GM12878 (cell line): ENCODE measurements at regions not wholly inside any gene's neighbourhood (a gene's known extent, or its start where the extent isn't known, plus 50 kb on each side); places are given as distances from the start of the nearest gene placed in this dataset.

Experiments
- ATAC-seq: fragments of 200-7000 bp; cut with Tn5 transposase; 3 replicates; pipeline ENCODE4 v1.9.1; 2020; ENCODE audit warnings: mild to moderate bottlenecking, moderate library complexity
- BruUV-seq: library from RNA; stranded (reverse); fragments of 400-500 nt; replicated peaks from 2 replicates; lab custom pipeline; 2021; lab: Mats Ljungman, UMichigan
- CTCF ChIA-PET: fragments of 300-600 bp; sonication (Branson Sonifier 250); formaldehyde crosslinking; extraction: SDS; loops from one replicate; lab custom pipeline; 2021; ENCODE audit warnings: inconsistent platforms; lab: Yijun Ruan, JAX
- POLR2A ChIA-PET: fragments of 350-600 bp; formaldehyde crosslinking; extraction: SDS; loops from one replicate; lab custom pipeline; 2021; ENCODE audit warnings: inconsistent platforms; lab: Charles Lee
- RAD21 ChIA-PET: fragments of 300-600 bp; sonication (Branson Sonifier 250); formaldehyde crosslinking; loops from one replicate; lab custom pipeline; 2023; ENCODE audit warnings: antibody characterized with exemption; ENCODE audit not compliant: unreplicated experiment; lab: Charles Lee
- SMC1A ChIA-PET: fragments of 300-600 bp; sonication (Branson Sonifier 250); formaldehyde crosslinking; loops from one replicate; lab custom pipeline; 2023; ENCODE audit not compliant: unreplicated experiment, uncharacterized antibody; lab: Charles Lee
- DNase-seq: peaks from one replicate; pipeline ENCODE4 v3.0.0-alpha.2; 2011; ENCODE audit warnings: low read depth, low spot score
- FAIRE-seq: peaks from 3 replicates; lab custom pipeline; 2011; peaks lifted over from hg19 to GRCh38; lab: Jason Lieb, UNC
- H2AFZ ChIP-seq: 2 replicates; pipeline ENCODE4 v1.6.0; 2011; ENCODE audit warnings: low read depth, low read length, control low read depth; ENCODE audit not compliant: control insufficient read depth
- H3K27ac ChIP-seq: 2 replicates; pipeline ENCODE4 v1.5.1; 2011; ENCODE audit warnings: control low read depth; ENCODE audit not compliant: control insufficient read depth, insufficient read depth
- H3K27me3 ChIP-seq, 2 experiments: replicated peaks in 1 of 2; 2 replicates each; pipeline versions ENCODE4 v1.6.0 to v1.6.1; 2011; ENCODE audit warnings: low read length in 1 of 2; ENCODE audit not compliant: control insufficient read depth in 2 of 2, insufficient read depth in 2 of 2
- H3K36me3 ChIP-seq, 2 experiments: 2 replicates each; pipeline ENCODE4 v1.5.1; 2011; ENCODE audit warnings: low read length in 1 of 2; ENCODE audit not compliant: control insufficient read depth in 2 of 2, insufficient read depth in 2 of 2
- H3K4me1 ChIP-seq: 2 replicates; pipeline ENCODE4 v1.6.1; 2011; ENCODE audit warnings: mild to moderate bottlenecking, low read length, moderate library complexity, mixed read lengths; ENCODE audit not compliant: control insufficient read depth, insufficient read depth
- H3K4me2 ChIP-seq: 2 replicates; pipeline ENCODE4 v1.6.0; 2011; ENCODE audit warnings: control low read depth; ENCODE audit not compliant: control insufficient read depth, insufficient read depth
- H3K4me3 ChIP-seq: fragments of 200-600 bp; sonication (generic); 2 replicates; pipeline ENCODE4 v1.5.1; 2016
- H3K79me2 ChIP-seq: 2 replicates; pipeline ENCODE4 v1.6.0; 2011; ENCODE audit warnings: low read length; ENCODE audit not compliant: control insufficient read depth, insufficient read depth
- H3K9ac ChIP-seq: 2 replicates; pipeline ENCODE4 v1.8.0; 2011; ENCODE audit warnings: low read length, control low read depth, mixed read lengths; ENCODE audit not compliant: control insufficient read depth, insufficient read depth
- H3K9me3 ChIP-seq: replicated peaks from 3 replicates; pipeline ENCODE4 v1.5.1; 2011; ENCODE audit warnings: mild to moderate bottlenecking, low read length; ENCODE audit not compliant: control insufficient read depth, insufficient read depth
- H4K20me1 ChIP-seq: 2 replicates; pipeline ENCODE4 v1.6.0; 2011; ENCODE audit not compliant: control insufficient read depth, insufficient read depth
- EED ChIP-seq: sonication (generic); IDR thresholded peaks from 2 replicates; pipeline ENCODE4 v1.6.1; 2016; ENCODE audit warnings: antibody characterized with exemption, low read depth
- HCFC1 ChIP-seq: fragments of 150-350 bp; IDR thresholded peaks from 2 replicates; pipeline ENCODE4 v1.6.1; 2014; ENCODE audit warnings: low read length
- MTA3 ChIP-seq: IDR thresholded peaks from 2 replicates; pipeline ENCODE4 v1.6.1; 2012; ENCODE audit warnings: low read length, inconsistent platforms, borderline replicate concordance
- NFIC ChIP-seq: IDR thresholded peaks from 2 replicates; pipeline ENCODE4 v1.6.1; 2012; ENCODE audit warnings: low read depth, mild to moderate bottlenecking, inconsistent platforms, low read length, moderate library complexity
- NFXL1 ChIP-seq: fragments of 450-650 bp; IDR thresholded peaks from 2 replicates; pipeline ENCODE4 v1.6.1; 2017; ENCODE audit warnings: antibody characterized with exemption, mild to moderate bottlenecking, borderline replicate concordance
- NFYB ChIP-seq: IDR thresholded peaks from 2 replicates; pipeline ENCODE4 v1.6.1; 2011; ENCODE audit warnings: low read depth, mild to moderate bottlenecking, low read length, improper control_type of control experiment, moderate library complexity; ENCODE audit not compliant: insufficient read depth
- NR2C1 ChIP-seq: fragments of 450-650 bp; IDR thresholded peaks from 2 replicates; pipeline ENCODE4 v1.6.1; 2017; ENCODE audit warnings: antibody characterized with exemption, mild to moderate bottlenecking, moderate library complexity
- SREBF2 ChIP-seq: IDR thresholded peaks from 2 replicates; pipeline ENCODE4 v1.6.1; 2012; ENCODE audit warnings: mild to moderate bottlenecking, low read length
- ZNF207 ChIP-seq: fragments of 450-650 bp; IDR thresholded peaks from 2 replicates; pipeline ENCODE4 v1.6.1; 2014; ENCODE audit warnings: antibody characterized with exemption, mild to moderate bottlenecking, borderline replicate concordance
- ZSCAN29 ChIP-seq: fragments of 450-650 bp; IDR thresholded peaks from 2 replicates; pipeline ENCODE4 v1.6.1; 2017; ENCODE audit warnings: mild to moderate bottlenecking, moderate library complexity
- WGBS: methylation state at CpG from one replicate; pipeline ENCODE4 v1.1.6; 2016; ENCODE audit warnings: low lambda C conversion rate; ENCODE audit not compliant: insufficient replicate concordance, insufficient coverage; ENCODE audit errors: missing lambda C conversion rate; 5-methylcytosine and 5-hydroxymethylcytosine counted together
- in situ Hi-C: fragments of 300-500 bp; cut with MboI; formaldehyde crosslinking; loops from 9 replicates; pipeline ENCODE4 v1.14.3; 2018; ENCODE audit warnings: mixed read lengths
- intact Hi-C: fragments of 100-400 bp; cut with micrococcal nuclease; formaldehyde crosslinking; loops from one replicate; pipeline ENCODE4 v1.14.2; 2022; ENCODE audit not compliant: unreplicated experiment
- TF ChIP-seq, protein P1 (sequence below): fragments of 450-650 bp; IDR thresholded peaks from 2 replicates; pipeline ENCODE4 v1.6.1; 2016; ENCODE audit warnings: mild to moderate bottlenecking
- TF ChIP-seq, protein P2 (sequence below): fragments of 150-350 bp; IDR thresholded peaks from 2 replicates; pipeline ENCODE4 v1.6.1; 2014; ENCODE audit warnings: mild to moderate bottlenecking, low read depth, low read length
- TF ChIP-seq, protein P3 (sequence below): fragments of 450-650 bp; formaldehyde crosslinking; IDR thresholded peaks from 2 replicates; pipeline ENCODE4 v1.5.0; 2022; ENCODE audit warnings: mild to moderate bottlenecking, missing genetic modification characterization

DNA sequence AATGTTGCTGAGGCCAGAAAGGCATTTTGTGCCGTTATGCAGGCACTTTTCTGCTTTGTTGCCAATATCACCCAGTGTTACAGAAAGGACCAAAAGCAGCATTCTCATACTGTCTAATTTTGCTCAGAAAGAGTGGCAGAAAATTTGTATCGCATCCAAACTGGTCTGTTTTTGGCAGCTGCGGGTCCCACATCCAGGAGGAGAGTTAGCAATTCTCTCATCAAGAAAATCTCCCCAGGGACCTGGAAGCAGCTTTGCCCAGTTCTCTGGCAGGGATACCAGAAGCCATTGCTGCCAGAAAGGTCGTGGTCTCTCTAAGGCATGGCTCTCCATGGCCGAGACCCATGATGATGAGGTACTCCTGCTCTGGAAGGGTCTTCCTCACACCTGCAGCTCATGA lies 489.2 kb upstream of the ZMIZ1 start:
- SMC1A ChIA-PET = no interaction called here
- H3K27ac ChIP-seq = no peak overlapping the region
- BruUV-seq = no TSS peak
- TF ChIP-seq ZNF207 (no peak), NR2C1 (no peak), EED (no peak)
- TF ChIP-seq, protein P1, sequence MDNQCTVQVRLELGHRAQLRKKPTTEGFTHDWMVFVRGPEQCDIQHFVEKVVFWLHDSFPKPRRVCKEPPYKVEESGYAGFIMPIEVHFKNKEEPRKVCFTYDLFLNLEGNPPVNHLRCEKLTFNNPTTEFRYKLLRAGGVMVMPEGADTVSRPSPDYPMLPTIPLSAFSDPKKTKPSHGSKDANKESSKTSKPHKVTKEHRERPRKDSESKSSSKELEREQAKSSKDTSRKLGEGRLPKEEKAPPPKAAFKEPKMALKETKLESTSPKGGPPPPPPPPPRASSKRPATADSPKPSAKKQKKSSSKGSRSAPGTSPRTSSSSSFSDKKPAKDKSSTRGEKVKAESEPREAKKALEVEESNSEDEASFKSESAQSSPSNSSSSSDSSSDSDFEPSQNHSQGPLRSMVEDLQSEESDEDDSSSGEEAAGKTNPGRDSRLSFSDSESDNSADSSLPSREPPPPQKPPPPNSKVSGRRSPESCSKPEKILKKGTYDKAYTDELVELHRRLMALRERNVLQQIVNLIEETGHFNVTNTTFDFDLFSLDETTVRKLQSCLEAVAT = no peak
- H2AFZ ChIP-seq = no peak overlapping the region
- H3K4me2 ChIP-seq = no peak overlapping the region
- CTCF ChIA-PET = no interaction called here
- H3K9me3 ChIP-seq = no peaks in the 10 kb centered on the region
- POLR2A ChIA-PET = no interaction called here
- no peak for ATAC-seq
- intact Hi-C loops = no loop called here
- H3K4me1 ChIP-seq = no peaks in the 10 kb centered on the region
- DNase-seq = no peak
- WGBS = 18% methylated on average over 5 of the region's 5 CpGs
- no peaks in the 10 kb centered on the region for H3K36me3 ChIP-seq
- no peaks in the 10 kb centered on the region; a peak in 1 of 4 replicates for H3K27me3 ChIP-seq
- H3K9ac ChIP-seq = no peak overlapping the region
- RAD21 ChIA-PET = no interaction called here
- H3K4me3 ChIP-seq = no peak overlapping the region
- in situ Hi-C loops = no loop called here
- FAIRE-seq = no peak
- no peaks in the 10 kb centered on the region for H3K79me2 ChIP-seq
- no peaks in the 10 kb centered on the region for H4K20me1 ChIP-seq

DNA sequence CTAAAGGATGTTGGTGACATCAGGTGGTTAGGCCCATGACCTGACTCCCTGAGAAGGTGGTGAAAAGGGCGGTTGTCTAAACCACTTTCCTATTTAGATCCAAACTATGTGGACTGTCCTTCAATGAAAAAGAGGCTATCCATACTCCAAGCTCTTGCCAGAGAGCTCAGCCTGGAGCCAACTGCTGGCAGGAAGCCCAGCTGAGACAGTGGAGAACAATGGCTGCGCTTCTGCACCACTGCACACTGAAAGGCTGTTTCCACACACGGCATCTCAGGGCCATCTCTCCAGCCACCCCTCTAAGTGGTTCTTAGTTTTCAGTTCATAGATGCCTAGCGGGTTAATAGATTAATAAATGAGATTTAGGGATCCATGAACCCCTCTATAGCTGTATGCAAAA lies 488.8 kb upstream of the ZMIZ1 start:
- ChIA-PET POLR2A (no interaction called here), CTCF (no interaction called here), RAD21 (no interaction called here), SMC1A (no interaction called here)
- WGBS = 58% methylated on average over 4 of the region's 4 CpGs
- Histone ChIP-seq H3K36me3 (no peaks in the 10 kb centered on the region), H3K27me3 (no peaks in the 10 kb centered on the region; a peak in 1 of 4 replicates), H3K79me2 (no peaks in the 10 kb centered on the region), H3K4me2 (no peak overlapping the region), H3K4me1 (no peaks in the 10 kb centered on the region), H2AFZ (no peak overlapping the region), H3K27ac (no peak overlapping the region), H4K20me1 (no peaks in the 10 kb centered on the region), H3K9ac (no peak overlapping the region), H3K9me3 (no peaks in the 10 kb centered on the region), H3K4me3 (no peak overlapping the region)
- intact Hi-C loops = no loop called here
- FAIRE-seq = no peak
- ATAC-seq = no peak
- in situ Hi-C loops = no loop called here
- no TSS peak for BruUV-seq
- no peak for DNase-seq
- no peak for TF ChIP-seq HCFC1
- no peak for TF ChIP-seq ZSCAN29
- TF ChIP-seq, protein P2, sequence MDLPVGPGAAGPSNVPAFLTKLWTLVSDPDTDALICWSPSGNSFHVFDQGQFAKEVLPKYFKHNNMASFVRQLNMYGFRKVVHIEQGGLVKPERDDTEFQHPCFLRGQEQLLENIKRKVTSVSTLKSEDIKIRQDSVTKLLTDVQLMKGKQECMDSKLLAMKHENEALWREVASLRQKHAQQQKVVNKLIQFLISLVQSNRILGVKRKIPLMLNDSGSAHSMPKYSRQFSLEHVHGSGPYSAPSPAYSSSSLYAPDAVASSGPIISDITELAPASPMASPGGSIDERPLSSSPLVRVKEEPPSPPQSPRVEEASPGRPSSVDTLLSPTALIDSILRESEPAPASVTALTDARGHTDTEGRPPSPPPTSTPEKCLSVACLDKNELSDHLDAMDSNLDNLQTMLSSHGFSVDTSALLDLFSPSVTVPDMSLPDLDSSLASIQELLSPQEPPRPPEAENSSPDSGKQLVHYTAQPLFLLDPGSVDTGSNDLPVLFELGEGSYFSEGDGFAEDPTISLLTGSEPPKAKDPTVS = no peak
- TF ChIP-seq SREBF2 = no peak
- no peak for TF ChIP-seq NFXL1
- TF ChIP-seq NFIC = no peak
- TF ChIP-seq, protein P3, sequence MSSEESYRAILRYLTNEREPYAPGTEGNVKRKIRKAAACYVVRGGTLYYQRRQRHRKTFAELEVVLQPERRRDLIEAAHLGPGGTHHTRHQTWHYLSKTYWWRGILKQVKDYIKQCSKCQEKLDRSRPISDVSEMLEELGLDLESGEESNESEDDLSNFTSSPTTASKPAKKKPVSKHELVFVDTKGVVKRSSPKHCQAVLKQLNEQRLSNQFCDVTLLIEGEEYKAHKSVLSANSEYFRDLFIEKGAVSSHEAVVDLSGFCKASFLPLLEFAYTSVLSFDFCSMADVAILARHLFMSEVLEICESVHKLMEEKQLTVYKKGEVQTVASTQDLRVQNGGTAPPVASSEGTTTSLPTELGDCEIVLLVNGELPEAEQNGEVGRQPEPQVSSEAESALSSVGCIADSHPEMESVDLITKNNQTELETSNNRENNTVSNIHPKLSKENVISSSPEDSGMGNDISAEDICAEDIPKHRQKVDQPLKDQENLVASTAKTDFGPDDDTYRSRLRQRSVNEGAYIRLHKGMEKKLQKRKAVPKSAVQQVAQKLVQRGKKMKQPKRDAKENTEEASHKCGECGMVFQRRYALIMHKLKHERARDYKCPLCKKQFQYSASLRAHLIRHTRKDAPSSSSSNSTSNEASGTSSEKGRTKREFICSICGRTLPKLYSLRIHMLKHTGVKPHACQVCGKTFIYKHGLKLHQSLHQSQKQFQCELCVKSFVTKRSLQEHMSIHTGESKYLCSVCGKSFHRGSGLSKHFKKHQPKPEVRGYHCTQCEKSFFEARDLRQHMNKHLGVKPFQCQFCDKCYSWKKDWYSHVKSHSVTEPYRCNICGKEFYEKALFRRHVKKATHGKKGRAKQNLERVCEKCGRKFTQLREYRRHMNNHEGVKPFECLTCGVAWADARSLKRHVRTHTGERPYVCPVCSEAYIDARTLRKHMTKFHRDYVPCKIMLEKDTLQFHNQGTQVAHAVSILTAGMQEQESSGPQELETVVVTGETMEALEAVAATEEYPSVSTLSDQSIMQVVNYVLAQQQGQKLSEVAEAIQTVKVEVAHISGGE (CRISPR knock-in tag) = no peak
- TF ChIP-seq NFYB = no peak
- TF ChIP-seq MTA3 = no peak
- TF ChIP-seq, all 136 proteins: peak for 0
